Coronary artery (tissue), 2 donors: ENCODE measurements at regions not wholly inside any gene's neighbourhood (a gene's known extent, or its start where the extent isn't known, plus 50 kb on each side); places are given as distances from the start of the nearest gene placed in this dataset.

Source experiments
- DNase-seq: peaks from one replicate; pipeline ENCODE4 v3.0.0-alpha.2; 2017; ENCODE audit warnings: low spot score
- H3K27ac ChIP-seq, 2 donors: fragments of 200-600 bp; sonication (generic); one replicate each; pipeline ENCODE4 v1.5.1; 2016 to 2019
- H3K4me3 ChIP-seq: fragments of 200-600 bp; sonication (generic); 2 replicates; pipeline ENCODE4 v1.5.1; 2016; ENCODE audit warnings: mild to moderate bottlenecking, moderate library complexity
- TF ChIP-seq, protein P1 (sequence below): fragments of 200-600 bp; sonication (generic); IDR thresholded peaks from one replicate; pipeline ENCODE4 v1.5.1; 2019; ENCODE audit warnings: antibody characterized with exemption

DNA sequence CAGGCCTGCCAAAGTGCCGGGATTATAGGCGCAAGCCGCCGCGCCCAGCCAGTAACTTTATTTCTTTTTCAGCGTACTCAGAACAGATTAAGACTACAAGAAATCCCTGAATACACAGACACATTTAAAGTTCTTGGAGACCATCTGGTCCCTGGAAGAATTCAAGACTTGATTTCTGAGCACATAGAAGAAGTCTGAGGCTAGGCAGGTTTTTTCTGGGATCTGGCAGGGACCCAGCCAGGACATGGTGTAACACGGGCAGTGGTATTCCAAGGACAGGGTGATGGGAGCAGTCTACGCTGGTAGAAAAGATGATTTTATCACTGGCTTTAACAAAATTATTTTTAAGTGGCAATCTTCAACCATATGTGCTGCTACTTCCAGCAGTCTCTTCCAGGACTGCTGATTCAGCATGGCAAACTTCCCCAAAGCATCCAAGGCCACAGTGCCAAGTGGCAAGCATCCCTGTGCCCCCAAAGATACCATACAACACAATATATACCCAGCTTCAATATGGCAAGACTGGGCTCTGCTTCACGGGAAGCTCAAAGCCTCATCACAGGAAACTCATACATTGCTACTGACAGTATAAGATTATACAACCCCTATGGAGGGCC, 105.2 kb upstream of the OR5AK2 start:
- Histone ChIP-seq H3K27ac (no peak overlapping the region), H3K4me3 (no peak overlapping the region)
- TF ChIP-seq, protein P1, sequence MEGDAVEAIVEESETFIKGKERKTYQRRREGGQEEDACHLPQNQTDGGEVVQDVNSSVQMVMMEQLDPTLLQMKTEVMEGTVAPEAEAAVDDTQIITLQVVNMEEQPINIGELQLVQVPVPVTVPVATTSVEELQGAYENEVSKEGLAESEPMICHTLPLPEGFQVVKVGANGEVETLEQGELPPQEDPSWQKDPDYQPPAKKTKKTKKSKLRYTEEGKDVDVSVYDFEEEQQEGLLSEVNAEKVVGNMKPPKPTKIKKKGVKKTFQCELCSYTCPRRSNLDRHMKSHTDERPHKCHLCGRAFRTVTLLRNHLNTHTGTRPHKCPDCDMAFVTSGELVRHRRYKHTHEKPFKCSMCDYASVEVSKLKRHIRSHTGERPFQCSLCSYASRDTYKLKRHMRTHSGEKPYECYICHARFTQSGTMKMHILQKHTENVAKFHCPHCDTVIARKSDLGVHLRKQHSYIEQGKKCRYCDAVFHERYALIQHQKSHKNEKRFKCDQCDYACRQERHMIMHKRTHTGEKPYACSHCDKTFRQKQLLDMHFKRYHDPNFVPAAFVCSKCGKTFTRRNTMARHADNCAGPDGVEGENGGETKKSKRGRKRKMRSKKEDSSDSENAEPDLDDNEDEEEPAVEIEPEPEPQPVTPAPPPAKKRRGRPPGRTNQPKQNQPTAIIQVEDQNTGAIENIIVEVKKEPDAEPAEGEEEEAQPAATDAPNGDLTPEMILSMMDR = no peak
- DNase-seq = no peak

DNA sequence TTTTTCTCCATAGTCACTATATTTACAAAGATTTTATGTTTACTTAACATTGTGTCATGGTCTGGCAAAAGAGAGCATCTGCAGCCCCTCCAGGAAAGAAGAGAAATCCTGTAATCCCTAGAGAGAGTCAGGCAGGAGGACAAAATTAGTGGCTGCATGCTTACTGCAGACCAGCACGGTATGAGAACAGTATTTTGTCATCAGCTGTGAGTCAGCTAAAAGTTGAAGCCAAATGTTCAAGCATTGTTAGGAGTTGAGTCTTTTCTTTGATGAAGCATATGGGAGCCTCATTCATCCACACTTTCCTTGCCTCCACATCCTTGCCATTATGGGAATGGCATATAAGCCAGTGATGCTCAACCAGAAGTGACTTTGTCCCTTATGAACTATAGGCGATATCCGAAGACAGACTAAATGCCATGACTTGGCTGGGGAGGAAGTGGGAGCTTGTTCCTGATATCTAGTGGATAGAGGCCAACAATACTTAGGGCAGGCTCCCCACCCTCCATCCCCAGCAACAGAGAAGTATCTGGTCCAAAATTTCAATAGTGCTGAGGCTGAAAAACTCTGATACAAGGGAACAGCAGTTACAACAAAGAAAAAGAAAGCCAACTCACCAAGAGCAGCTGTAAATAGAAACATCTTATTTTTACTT, 112.0 kb upstream of the OR5AK2 start:
- Histone ChIP-seq H3K27ac (peak overlapping the region; percentile 20 to 23), H3K4me3 (no peak overlapping the region)
- TF ChIP-seq, protein P1 = no peak
- no peak for DNase-seq

DNA sequence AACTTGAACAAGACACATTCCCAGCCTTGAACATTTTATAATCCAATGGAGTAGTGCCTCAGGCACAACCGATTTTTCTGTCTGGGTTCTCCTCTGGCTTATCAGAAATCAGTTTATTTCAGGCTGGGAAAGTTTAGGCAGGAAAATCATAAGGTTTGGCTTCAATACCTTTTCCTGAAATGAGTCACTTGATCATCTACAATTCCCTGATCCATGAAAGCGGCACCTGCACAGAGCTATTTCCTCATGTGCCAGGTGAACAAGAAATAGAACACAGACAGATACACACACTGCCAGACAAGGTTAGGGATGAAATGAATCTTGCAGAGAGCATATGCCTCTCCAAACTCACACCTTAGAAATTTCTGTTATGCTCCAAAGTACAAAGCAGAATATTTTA, 106.7 kb upstream of the OR9G4 start:
- no peak overlapping the region for H3K27ac ChIP-seq
- H3K4me3 ChIP-seq = no peak overlapping the region
- no peak for DNase-seq
- TF ChIP-seq, protein P1 = no peak

DNA sequence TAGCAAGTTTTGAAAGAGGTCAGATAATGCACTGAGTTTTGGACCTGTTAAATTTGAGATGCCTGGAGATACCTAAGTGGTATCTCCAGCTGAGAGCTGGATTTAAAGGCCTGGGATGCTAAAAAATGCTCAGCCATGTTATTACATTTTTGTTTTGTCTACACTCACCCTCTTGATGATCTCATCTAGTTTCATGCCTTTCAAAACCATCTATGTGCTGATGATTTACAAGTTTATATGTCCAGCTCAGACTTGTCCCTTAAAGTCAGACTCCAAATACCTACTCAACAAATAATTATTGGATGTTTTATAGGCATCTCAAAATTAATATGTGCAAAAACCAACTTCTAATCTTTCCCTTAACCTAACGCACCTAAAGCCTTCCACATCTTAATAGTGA, 103.6 kb upstream of the OR9G4 start:
- H3K27ac ChIP-seq = no peak overlapping the region
- TF ChIP-seq, protein P1 = no peak
- no peak for DNase-seq
- no peak overlapping the region for H3K4me3 ChIP-seq

DNA sequence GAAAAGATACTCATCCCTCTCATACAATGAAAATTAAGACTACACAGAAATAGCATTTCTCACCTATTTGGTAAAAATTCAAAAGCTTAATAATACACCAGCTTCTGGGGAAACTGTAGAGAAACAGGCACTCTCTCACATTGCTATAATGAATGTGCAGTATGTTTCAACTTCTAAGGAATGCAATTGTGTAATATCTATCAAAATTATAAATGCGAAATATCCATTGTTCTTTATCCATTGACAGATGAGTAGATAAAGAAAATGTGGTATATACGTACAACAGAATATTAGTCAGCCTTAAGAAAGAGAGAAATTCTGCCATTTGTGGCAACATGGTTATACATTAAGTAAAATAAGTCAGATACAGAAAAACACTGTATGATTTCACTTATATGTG, 101.4 kb upstream of the OR9G4 start:
- TF ChIP-seq, protein P1 = no peak
- no peak for DNase-seq
- no peak overlapping the region for H3K27ac ChIP-seq

DNA sequence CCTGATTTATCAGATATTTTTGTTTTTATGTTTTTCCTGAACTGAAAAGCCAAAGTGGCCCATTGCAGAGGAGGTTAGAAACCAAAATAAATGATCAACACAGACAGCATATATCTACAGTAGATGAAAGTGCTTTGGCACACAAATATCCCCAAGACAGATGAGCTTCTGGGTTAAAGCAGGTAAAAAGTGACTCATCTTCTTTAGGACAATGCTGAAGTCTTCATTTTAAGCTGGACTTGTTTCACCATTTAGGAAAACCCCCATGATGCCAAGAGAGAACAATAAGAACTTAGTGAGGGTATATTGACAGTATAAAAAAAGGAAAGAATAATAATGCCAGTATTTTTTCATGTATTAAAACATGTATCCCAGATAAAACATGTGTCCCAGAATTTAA, 100.8 kb upstream of the OR9G4 start:
- Histone ChIP-seq H3K27ac (no peak overlapping the region), H3K4me3 (no peak overlapping the region)
- no peak for DNase-seq
- TF ChIP-seq, protein P1 = no peak

More for the DNA sequence above, 101.4 kb upstream of the OR9G4 start:
- H3K4me3 ChIP-seq = no peak overlapping the region
